GM19351 (cell line): ENCODE measurements at regions not wholly inside any gene's neighbourhood (a gene's known extent, or its start where the extent isn't known, plus 50 kb on each side); places are given as distances from the start of the nearest gene placed in this dataset.

Experiments used
- ATAC-seq: cut with Tn5 transposase; IDR thresholded peaks from one replicate; pipeline ENCODE4 v1.9.1; 2021; ENCODE audit warnings: mild to moderate bottlenecking, moderate library complexity; ENCODE audit not compliant: unreplicated experiment

- peak; percentile 88 for ATAC-seq
These were observed 290.0 kb downstream of the ACTL7B start for GRCh38 chr9:108565651-108566378.

GRCh38 chr9:108562176-108562575 lies 293.6 kb downstream of the ACTL7B start:
- no peak for ATAC-seq

- no peak for ATAC-seq
These were observed 296.4 kb downstream of the ACTL7B start for GRCh38 chr9:108559432-108559831.

- no peak for ATAC-seq
These were observed 301.0 kb downstream of the ACTL7B start for GRCh38 chr9:108554831-108555230.

GRCh38 chr9:108553111-108553635 lies 302.6 kb downstream of the ACTL7B start:
- no peak for ATAC-seq

- ATAC-seq: peak; percentile 50
These were observed 303.2 kb downstream of the ACTL7B start for GRCh38 chr9:108552459-108553040.

- ATAC-seq: no peak
These were observed 304.6 kb downstream of the ACTL7B start for GRCh38 chr9:108551030-108551841.

- ATAC-seq: no peak
These were observed 305.7 kb downstream of the ACTL7B start for GRCh38 chr9:108550106-108550505.

GRCh38 chr9:108549184-108549583 lies 306.6 kb downstream of the ACTL7B start:
- ATAC-seq: no peak

GRCh38 chr9:108547411-108548135 lies 308.2 kb downstream of the ACTL7B start:
- ATAC-seq: no peak

GRCh38 chr9:108546215-108546614 lies 309.6 kb downstream of the ACTL7B start:
- ATAC-seq: no peak

- ATAC-seq: no peak
These were observed 310.4 kb downstream of the ACTL7B start for GRCh38 chr9:108545436-108545835.

- no peak for ATAC-seq
These were observed 310.9 kb downstream of the ACTL7B start for GRCh38 chr9:108544866-108545265.

- no peak for ATAC-seq
These were observed 312.5 kb downstream of the ACTL7B start for GRCh38 chr9:108543251-108543778.

- no peak for ATAC-seq
These were observed 318.0 kb downstream of the ACTL7B start for GRCh38 chr9:108537756-108538155.

GRCh38 chr9:108536836-108537601 lies 318.8 kb downstream of the ACTL7B start:
- ATAC-seq: no peak

- ATAC-seq: peak; percentile 78
These were observed 320.3 kb downstream of the ACTL7B start for GRCh38 chr9:108535526-108535925.

GRCh38 chr9:108534741-108535140 lies 321.0 kb downstream of the ACTL7B start:
- no peak for ATAC-seq

GRCh38 chr9:108530141-108530540 lies 325.6 kb downstream of the ACTL7B start:
- ATAC-seq: no peak

- ATAC-seq: no peak
These were observed 327.6 kb downstream of the ACTL7B start for GRCh38 chr9:108528231-108528630.
